GM23248 (cell line): ENCODE measurements at regions not wholly inside any gene's neighbourhood (a gene's known extent, or its start where the extent isn't known, plus 50 kb on each side); places are given as distances from the start of the nearest gene placed in this dataset.
A peak's percentile ranks its signal among the peaks of the same experiment; 100 is the strongest.

Experiments used
- DNase-seq: peaks from one replicate; pipeline ENCODE4 v3.0.0-alpha.2; 2015
- H2AFZ ChIP-seq: fragments of 200-600 bp; sonication (generic); 2 replicates; pipeline ENCODE4 v1.6.1; 2016; ENCODE audit warnings: antibody characterized with exemption
- H3F3A ChIP-seq: fragments of 200-600 bp; sonication (generic); 2 replicates; pipeline ENCODE4 v1.6.1; 2016; ENCODE audit warnings: mild to moderate bottlenecking, antibody characterized with exemption, mixed run types; ENCODE audit not compliant: insufficient read depth
- H3K27ac ChIP-seq: fragments of 200-600 bp; sonication (generic); 2 replicates; pipeline ENCODE4 v1.5.1; 2016; ENCODE audit warnings: mild to moderate bottlenecking
- H3K27me3 ChIP-seq: fragments of 200-600 bp; sonication (generic); replicated peaks from 2 replicates; pipeline ENCODE4 v1.6.1; 2016; ENCODE audit warnings: mild to moderate bottlenecking; ENCODE audit not compliant: insufficient read depth
- H3K36me3 ChIP-seq: fragments of 200-600 bp; sonication (generic); 2 replicates; pipeline ENCODE4 v1.6.1; 2016; ENCODE audit warnings: low read depth, mild to moderate bottlenecking
- H3K4me1 ChIP-seq: fragments of 200-600 bp; sonication (generic); 2 replicates; pipeline ENCODE4 v1.6.1; 2016; ENCODE audit warnings: mild to moderate bottlenecking; ENCODE audit not compliant: insufficient read depth
- H3K4me2 ChIP-seq: fragments of 200-600 bp; sonication (generic); one replicate; pipeline ENCODE4 v1.6.1; 2016; ENCODE audit warnings: mild to moderate bottlenecking; ENCODE audit not compliant: unreplicated experiment
- H3K4me3 ChIP-seq: fragments of 200-600 bp; sonication (generic); 2 replicates; pipeline ENCODE4 v1.5.1; 2016; ENCODE audit warnings: mild to moderate bottlenecking
- H3K79me2 ChIP-seq: fragments of 200-600 bp; sonication (generic); 2 replicates; pipeline ENCODE4 v1.6.1; 2016; ENCODE audit warnings: mild to moderate bottlenecking; ENCODE audit not compliant: insufficient read depth
- H3K9ac ChIP-seq: fragments of 200-600 bp; sonication (generic); 2 replicates; pipeline ENCODE4 v1.6.1; 2016; ENCODE audit warnings: mild to moderate bottlenecking
- H3K9me2 ChIP-seq: fragments of 200-600 bp; sonication (generic); 2 replicates; pipeline ENCODE4 v1.6.1; 2016; ENCODE audit warnings: mixed run types, mild to moderate bottlenecking, moderate library complexity; ENCODE audit not compliant: insufficient read depth
- H3K9me3 ChIP-seq: fragments of 200-600 bp; sonication (generic); one replicate; pipeline ENCODE4 v1.6.1; 2017; ENCODE audit warnings: low read depth
- H4K20me1 ChIP-seq: fragments of 200-600 bp; sonication (generic); 2 replicates; pipeline ENCODE4 v1.6.0; 2016; ENCODE audit not compliant: insufficient read depth
- EZH2 ChIP-seq: fragments of 200-600 bp; sonication (generic); IDR thresholded peaks from 2 replicates; pipeline ENCODE4 v1.6.1; 2018; ENCODE audit warnings: antibody characterized with exemption, mild to moderate bottlenecking; ENCODE audit not compliant: insufficient read depth, poor library complexity, severe bottlenecking
- EZH2phosphoT487 ChIP-seq: fragments of 200-600 bp; sonication (generic); IDR thresholded peaks from 2 replicates; pipeline ENCODE4 v1.6.1; 2018; ENCODE audit warnings: antibody characterized with exemption, moderate library complexity, mild to moderate bottlenecking, low read depth; ENCODE audit not compliant: insufficient read depth
- WGBS, 2 experiments: methylation state at CpG; one replicate each; pipeline ENCODE4 v1.1.6; 2015 to 2017; ENCODE audit warnings: low lambda C conversion rate in 2 of 2, low coverage in 1 of 2; ENCODE audit errors: missing lambda C conversion rate in 2 of 2; 5-methylcytosine and 5-hydroxymethylcytosine counted together
- in situ Hi-C: fragments of 300-500 bp; cut with MboI; formaldehyde crosslinking; loops from 2 replicates; pipeline ENCODE4 v1.15.0; 2020

- H3K4me3 ChIP-seq = no peak overlapping the region
- in situ Hi-C loops = no loop called here
- no peaks in the 10 kb centered on the region for H4K20me1 ChIP-seq
- no peak overlapping the region for H2AFZ ChIP-seq
- WGBS, 2 experiments = 63 to 66% methylated on average over 5 of the region's 5 CpGs
- H3F3A ChIP-seq = no peaks in the 10 kb centered on the region
- no peak for TF ChIP-seq EZH2phosphoT487
- TF ChIP-seq EZH2 = no peak
- DNase-seq = peak; percentile 17
- H3K27me3 ChIP-seq = peaks cover 10% of the 10 kb centered on the region; the same call in 1 of the 2 replicates
- no peaks in the 10 kb centered on the region for H3K79me2 ChIP-seq
- no peaks in the 10 kb centered on the region for H3K9me3 ChIP-seq
- H3K27ac ChIP-seq = no peak overlapping the region
- H3K4me1 ChIP-seq = no peaks in the 10 kb centered on the region
- no peaks in the 10 kb centered on the region for H3K9me2 ChIP-seq
- no peak overlapping the region for H3K4me2 ChIP-seq
- no peaks in the 10 kb centered on the region for H3K36me3 ChIP-seq
- no peak overlapping the region for H3K9ac ChIP-seq
Measured at GRCh38 chr1:25110036-25110435, 122.3 kb downstream of the SYF2 start.

- H3K9ac ChIP-seq = no peak overlapping the region
- no peaks in the 10 kb centered on the region for H3K9me3 ChIP-seq
- peaks cover 8% of the 10 kb centered on the region; the same call in 1 of the 2 replicates for H3K27me3 ChIP-seq
- H3K27ac ChIP-seq = no peak overlapping the region
- TF ChIP-seq EZH2 (no peak), EZH2phosphoT487 (no peak)
- no peak for DNase-seq
- no peaks in the 10 kb centered on the region for H3K79me2 ChIP-seq
- 86 to 100% methylated on average over 2 of the region's 2 CpGs for WGBS, 2 experiments
- no peaks in the 10 kb centered on the region for H3K36me3 ChIP-seq
- H3K4me3 ChIP-seq = no peak overlapping the region
- no peaks in the 10 kb centered on the region for H3K9me2 ChIP-seq
- in situ Hi-C loops = no loop called here
- H3F3A ChIP-seq = no peaks in the 10 kb centered on the region
- no peaks in the 10 kb centered on the region for H4K20me1 ChIP-seq
- H3K4me2 ChIP-seq = no peak overlapping the region
- no peak overlapping the region for H2AFZ ChIP-seq
- H3K4me1 ChIP-seq = no peaks in the 10 kb centered on the region
Measured at GRCh38 chr1:25109531-25109951, 122.8 kb downstream of the SYF2 start.

DNA sequence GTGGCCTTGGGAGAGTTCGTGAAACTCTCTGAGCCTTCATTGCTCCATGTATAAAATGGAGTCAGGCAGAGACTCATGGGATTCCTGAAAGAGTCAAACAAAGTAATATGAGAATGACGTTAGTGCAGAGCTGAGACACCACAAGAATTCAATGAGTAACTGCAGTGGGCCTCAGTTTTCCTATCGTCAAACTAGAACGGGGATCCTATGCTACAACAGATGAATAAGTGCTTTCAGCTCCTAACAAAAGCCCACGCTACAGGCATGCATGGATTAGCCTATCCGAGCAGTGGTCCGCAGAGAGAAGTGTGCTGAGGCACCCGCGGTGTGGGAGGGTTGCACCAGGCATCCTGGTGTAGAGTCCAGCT, 124.7 kb downstream of the SYF2 start:
- Histone ChIP-seq H3K4me1 (no peaks in the 10 kb centered on the region), H3K4me3 (no peak overlapping the region), H2AFZ (no peak overlapping the region), H3K9ac (no peak overlapping the region), H3K9me3 (no peaks in the 10 kb centered on the region), H3K36me3 (no peaks in the 10 kb centered on the region), H3K27ac (no peak overlapping the region), H3F3A (no peaks in the 10 kb centered on the region), H3K9me2 (no peaks in the 10 kb centered on the region), H4K20me1 (no peaks in the 10 kb centered on the region), H3K27me3 (peaks cover 17% of the 10 kb centered on the region; the same call in 1 of the 2 replicates), H3K79me2 (no peaks in the 10 kb centered on the region), H3K4me2 (no peak overlapping the region)
- DNase-seq = peak; percentile 63
- TF ChIP-seq EZH2 (no peak), EZH2phosphoT487 (no peak)
- in situ Hi-C loops = no loop called here
- 66 to 73% methylated on average over 9 of the region's 9 CpGs for WGBS, 2 experiments

GRCh38 chr1:25106976-25107642, 125.2 kb downstream of the SYF2 start:
- H3F3A ChIP-seq = no peaks in the 10 kb centered on the region
- H3K9me3 ChIP-seq = no peaks in the 10 kb centered on the region
- H3K27ac ChIP-seq = no peak overlapping the region
- no peak for TF ChIP-seq EZH2phosphoT487
- TF ChIP-seq EZH2 = no peak
- H2AFZ ChIP-seq = no peak overlapping the region
- no peak overlapping the region for H3K9ac ChIP-seq
- in situ Hi-C loops = no loop called here
- no peaks in the 10 kb centered on the region for H3K9me2 ChIP-seq
- peak; percentile 24 for DNase-seq
- 27% methylated on average over 20 of the region's 20 CpGs for WGBS, 2 experiments
- peaks cover 17% of the 10 kb centered on the region; the same call in 1 of the 2 replicates for H3K27me3 ChIP-seq
- no peak overlapping the region for H3K4me2 ChIP-seq
- no peaks in the 10 kb centered on the region for H3K79me2 ChIP-seq
- no peak overlapping the region for H3K4me3 ChIP-seq
- H4K20me1 ChIP-seq = no peaks in the 10 kb centered on the region
- no peaks in the 10 kb centered on the region for H3K36me3 ChIP-seq
- H3K4me1 ChIP-seq = no peaks in the 10 kb centered on the region
